ENCODE measurements at regions not wholly inside any gene's neighbourhood (a gene's known extent, or its start where the extent isn't known, plus 50 kb on each side); places are given as distances from the start of the nearest gene placed in this dataset.
"Not testable (repeated sequence)": the region's sequence is repeated elsewhere in the genome, so short reads cannot be mapped to it uniquely, and the experiment has no call there.

DNA sequence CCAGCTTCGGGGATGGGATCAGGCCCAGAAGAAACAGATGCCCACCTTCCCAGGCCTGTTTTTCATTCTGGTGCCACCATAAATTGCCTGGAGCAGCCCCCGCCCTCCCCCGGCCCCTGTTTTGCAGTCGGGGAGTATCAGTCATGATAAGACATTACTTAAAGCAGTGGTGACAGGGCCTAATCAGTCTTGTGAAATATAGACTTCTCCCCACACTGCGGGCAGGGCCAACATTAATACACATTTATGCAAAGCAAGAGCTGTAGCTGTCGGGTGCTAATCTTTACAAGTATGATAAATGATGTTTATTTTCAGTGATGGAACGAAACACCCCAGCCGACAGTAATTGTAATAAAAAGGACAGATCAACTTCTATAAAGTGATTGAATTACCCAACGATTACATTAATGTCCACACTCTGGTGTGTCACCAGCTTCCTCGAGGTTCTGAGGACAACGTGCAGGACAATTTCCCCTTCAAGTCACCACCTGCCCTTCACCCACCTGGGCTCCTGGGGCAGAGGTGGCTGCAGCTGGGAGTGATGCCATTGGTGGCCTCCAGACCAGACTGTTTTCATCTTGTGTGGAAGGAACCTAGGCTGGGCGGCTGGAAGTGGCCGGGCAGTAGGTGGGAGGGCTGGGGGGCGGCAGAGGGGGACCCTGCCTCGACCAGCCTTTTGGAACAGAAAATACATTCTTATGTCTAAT, 226.0 kb downstream of the TFCP2L1 start:
- intact Hi-C loops (cut with DNase I): no loop called here
- DNase-seq (ENCODE audit: low spot score) (no peak), ATAC-seq (no peak)

DNA sequence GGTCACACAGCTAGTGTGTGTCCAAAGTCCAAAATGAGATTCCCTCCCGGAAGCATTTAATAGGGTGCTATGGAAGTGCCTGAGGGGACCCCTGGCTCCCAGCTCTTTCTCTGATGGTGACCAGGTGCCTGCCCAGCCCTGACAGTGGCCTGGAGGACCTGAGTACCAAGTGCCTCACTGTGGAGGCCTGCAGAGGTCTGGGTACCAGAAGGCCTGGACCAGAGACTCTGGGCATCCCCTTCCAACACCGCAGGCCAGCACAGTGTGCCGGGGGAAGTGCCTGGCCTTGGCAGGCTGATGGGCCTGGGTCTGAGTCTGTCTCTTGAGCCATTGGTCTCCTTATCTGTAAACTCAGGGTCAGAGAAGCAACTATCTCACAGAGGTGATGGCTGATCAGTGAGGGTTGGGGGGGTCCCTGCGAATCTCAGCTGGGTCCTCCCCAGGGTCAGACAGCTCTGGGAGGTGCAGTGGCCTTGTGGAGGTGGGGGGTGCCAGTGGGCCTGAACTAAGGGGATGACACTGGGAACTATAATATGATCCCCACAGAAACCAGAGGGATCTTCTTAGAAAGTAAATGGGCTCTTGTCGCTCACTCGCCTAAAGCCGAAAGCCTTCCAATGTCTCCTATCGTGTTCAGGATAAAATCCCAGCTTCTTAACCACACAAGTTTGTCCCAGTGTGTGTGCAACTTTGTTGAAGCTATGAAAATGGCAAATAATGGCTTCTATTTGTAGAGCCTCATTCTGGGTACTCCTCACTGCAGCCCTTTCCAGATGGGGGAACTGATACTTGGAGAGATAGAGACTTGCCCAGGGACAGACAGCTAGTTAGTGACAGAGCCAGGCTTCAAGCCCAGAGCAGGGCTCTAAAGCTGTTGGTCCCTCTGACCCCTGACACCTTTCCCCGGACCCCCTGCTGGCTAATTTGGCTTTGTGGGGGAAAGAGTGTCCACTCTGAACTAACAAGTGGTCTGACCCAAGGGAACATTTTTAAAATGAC, 225.1 kb downstream of the TFCP2L1 start:
- ATAC-seq (no peak), DNase-seq (ENCODE audit: low spot score) (no peak)
- intact Hi-C loops (cut with DNase I): no loop called here

DNA sequence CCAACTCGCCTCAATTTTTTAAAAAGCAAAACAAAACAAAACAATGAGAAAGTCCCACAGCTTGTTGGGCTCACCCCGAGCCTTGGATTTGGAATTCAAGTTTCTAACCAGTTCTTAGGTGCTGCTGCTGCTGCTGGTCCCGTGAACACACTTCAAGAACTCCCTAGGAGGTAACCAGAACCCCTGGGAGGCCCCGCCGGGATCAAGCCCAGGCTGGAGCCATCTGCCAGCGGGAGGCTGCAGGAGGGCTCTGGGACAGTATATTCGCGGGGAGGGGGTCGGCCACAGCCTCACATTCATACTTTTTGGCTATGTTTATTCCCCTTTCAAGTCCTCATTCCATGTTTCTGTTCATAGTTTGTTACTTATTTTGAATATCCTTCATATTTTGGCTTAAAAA, 223.4 kb downstream of the TFCP2L1 start:
- intact Hi-C loops (cut with DNase I): no loop called here
- no peak for ATAC-seq
- no peak for DNase-seq (ENCODE audit: low spot score)

DNA sequence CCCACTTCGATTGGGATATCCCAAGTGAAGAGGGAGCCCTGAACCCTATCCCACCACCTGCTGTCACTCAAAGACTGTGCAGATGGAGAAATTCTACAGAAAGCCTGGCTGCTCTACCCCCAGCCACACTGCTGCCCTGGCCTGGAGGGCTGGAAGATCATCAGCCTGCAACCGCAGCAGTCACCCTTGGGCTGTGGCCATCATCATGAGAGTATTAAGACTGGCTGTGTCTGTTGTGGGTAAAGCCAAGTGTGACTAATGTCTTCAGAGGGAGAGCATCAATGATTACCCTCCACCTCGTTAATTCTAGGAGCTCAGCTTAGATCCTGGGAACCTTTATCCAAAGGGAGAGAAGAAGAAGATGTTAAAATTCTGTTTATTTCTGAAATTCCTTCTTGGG, 221.5 kb downstream of the TFCP2L1 start:
- ATAC-seq: no peak
- intact Hi-C loops (cut with DNase I): no loop called here
- no peak for DNase-seq (ENCODE audit: low spot score)

DNA sequence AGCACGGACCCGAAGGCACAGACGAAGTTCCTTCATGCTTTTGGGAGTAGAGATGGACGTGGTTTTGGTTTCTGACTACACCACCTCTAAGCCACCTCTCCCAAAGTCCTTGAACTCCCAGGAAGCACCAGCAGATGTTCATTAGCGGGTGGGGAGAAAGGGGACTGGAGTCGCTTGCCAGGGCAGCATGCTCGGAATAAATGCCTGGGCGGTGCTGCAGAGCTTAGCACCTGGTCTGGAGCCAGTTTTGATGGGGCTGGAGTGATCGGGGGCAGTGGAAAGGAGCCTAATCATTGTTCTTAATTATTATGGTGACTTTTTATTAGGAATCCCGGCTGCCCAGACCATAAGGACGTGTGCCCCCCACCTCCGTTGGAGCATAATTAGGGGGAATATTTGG, 220.8 kb downstream of the TFCP2L1 start:
- no peak for ATAC-seq
- no peak for DNase-seq (ENCODE audit: low spot score)
- intact Hi-C loops (cut with DNase I): no loop called here

- intact Hi-C loops (cut with DNase I): no loop called here
Measured at GRCh38 chr2:121065239-121065638, 219.8 kb downstream of the TFCP2L1 start.

GRCh38 chr2:121066526-121066925, 218.5 kb downstream of the TFCP2L1 start:
- DNase-seq (ENCODE audit: low spot score): no peak
- intact Hi-C loops (cut with DNase I): no loop called here
- ATAC-seq: no peak

More at GRCh38 chr2:121065239-121065638, 219.8 kb downstream of the TFCP2L1 start:
- no peak for ATAC-seq
- no peak for DNase-seq (ENCODE audit: low spot score)

GRCh38 chr2:121068851-121069250, 216.2 kb downstream of the TFCP2L1 start:
- DNase-seq (ENCODE audit: low spot score) (no peak), ATAC-seq (no peak)
- intact Hi-C loops (cut with DNase I): no loop called here

- DNase-seq (ENCODE audit: low spot score) (no peak), ATAC-seq (no peak)
- intact Hi-C loops (cut with DNase I): no loop called here
Measured at GRCh38 chr2:121069434-121069969, 215.5 kb downstream of the TFCP2L1 start.

GRCh38 chr2:121070061-121070460, 214.9 kb downstream of the TFCP2L1 start:
- intact Hi-C loops (cut with DNase I); DNase-seq (ENCODE audit: low spot score); ATAC-seq: not testable (repeated sequence)

GRCh38 chr2:121071034-121071504, 213.9 kb downstream of the TFCP2L1 start:
- ATAC-seq (peak; percentile 75), DNase-seq (ENCODE audit: low spot score) (peak; percentile 89)
- intact Hi-C loops (cut with DNase I): no loop called here

DNA sequence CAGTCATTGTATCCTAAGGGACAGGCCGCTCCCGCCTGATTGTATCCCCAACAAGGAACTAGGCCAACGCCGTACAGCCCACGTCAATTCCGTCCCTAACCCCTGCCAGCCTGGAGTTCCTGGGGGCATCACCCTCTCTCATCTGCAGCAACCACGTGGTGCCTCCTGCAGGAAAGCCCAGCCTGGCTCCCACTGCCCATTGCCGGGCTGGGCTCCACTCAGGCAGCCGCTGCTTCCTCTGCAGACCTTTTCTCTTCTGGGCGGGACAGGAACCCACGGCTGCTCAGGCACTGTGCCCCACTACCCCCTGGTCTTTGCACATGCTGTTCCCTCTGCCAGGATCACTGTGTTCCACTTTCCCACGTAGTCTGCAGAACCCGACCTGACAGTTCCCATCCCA, 212.2 kb downstream of the TFCP2L1 start:
- no peak for DNase-seq (ENCODE audit: low spot score)
- intact Hi-C loops (cut with DNase I): no loop called here
- no peak for ATAC-seq

DNA sequence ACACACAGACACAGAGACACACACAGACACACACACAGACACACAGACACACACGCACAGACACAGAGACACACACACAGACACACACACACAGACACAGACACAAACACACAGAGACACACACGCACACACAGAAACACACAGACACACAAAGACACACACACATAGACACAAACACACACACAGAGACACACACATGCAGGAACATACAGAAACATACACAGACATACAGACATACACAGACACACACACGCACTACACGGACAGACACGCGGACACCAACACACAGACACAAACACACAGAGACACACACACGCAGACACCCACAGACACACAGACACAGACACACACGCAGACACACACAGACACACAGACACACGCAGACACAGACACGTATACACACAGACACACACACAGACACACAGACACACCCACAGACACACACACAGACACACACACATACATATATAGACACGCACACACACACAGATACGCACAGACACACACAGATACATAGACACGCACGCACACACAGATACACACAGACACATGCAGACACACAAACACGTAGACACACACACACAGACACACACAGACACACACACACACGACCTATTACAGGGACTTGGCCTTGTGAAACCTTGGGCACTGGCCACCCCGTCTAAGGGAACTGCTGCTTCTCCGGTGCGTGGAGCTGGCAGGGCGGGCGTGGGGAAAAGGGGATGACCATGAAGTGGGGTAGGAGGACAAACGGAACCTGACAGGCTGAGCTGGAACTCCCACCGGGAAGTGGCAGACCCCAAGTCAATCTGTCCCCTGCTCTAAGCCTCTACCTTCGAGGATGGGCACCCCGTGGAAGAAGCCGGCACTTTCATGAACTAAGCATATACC, 211.4 kb downstream of the TFCP2L1 start:
- intact Hi-C loops (cut with DNase I): no loop called here
- no peak for ATAC-seq
- DNase-seq (ENCODE audit: low spot score): no peak

GRCh38 chr2:121074293-121074932, 210.6 kb downstream of the TFCP2L1 start:
- no peak for ATAC-seq
- intact Hi-C loops (cut with DNase I): no loop called here
- no peak for DNase-seq (ENCODE audit: low spot score)

GRCh38 chr2:121075006-121075551, 209.9 kb downstream of the TFCP2L1 start:
- no peak for DNase-seq (ENCODE audit: low spot score)
- ATAC-seq: peak; percentile 8
- intact Hi-C loops (cut with DNase I): loop anchor here (5.0 kb wide), 1 partner anchor 378 kb away; no protein-coding TSS in a partner anchor

GRCh38 chr2:121075641-121076497, 209.1 kb downstream of the TFCP2L1 start:
- no peak for ATAC-seq
- DNase-seq (ENCODE audit: low spot score): no peak
- intact Hi-C loops (cut with DNase I): loop anchor here (5.0 kb wide), 1 partner anchor 379 kb away; no protein-coding TSS in a partner anchor

DNA sequence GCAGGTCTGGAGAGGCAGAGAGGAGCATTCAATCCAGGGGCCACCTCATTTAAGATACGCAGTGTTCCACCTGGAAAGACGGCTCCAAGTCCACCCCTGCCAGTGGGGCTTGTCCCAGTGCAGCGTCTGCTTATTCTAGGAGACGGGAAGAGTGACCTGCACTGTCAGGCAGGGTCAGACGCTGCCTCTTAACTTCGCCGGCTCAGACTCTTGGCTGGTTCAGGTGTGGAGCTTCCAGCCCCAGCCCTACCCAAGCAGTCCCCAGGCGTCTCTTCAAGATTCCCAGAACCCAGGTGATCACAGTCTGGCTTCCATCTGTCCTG, 208.5 kb downstream of the TFCP2L1 start:
- ATAC-seq (no peak), DNase-seq (ENCODE audit: low spot score) (no peak)

More for the DNA sequence above, 208.5 kb downstream of the TFCP2L1 start:
- intact Hi-C loops (cut with DNase I): loop anchor here (5.0 kb wide), 1 partner anchor 379 kb away; no protein-coding TSS in a partner anchor

Data from sciatic nerve (tissue), 2 donors.